BE2C (cell line): ENCODE measurements at regions not wholly inside any gene's neighbourhood (a gene's known extent, or its start where the extent isn't known, plus 50 kb on each side); places are given as distances from the start of the nearest gene placed in this dataset.
"Not testable (repeated sequence)": the region's sequence is repeated elsewhere in the genome, so short reads cannot be mapped to it uniquely, and the experiment has no call there.

Experiments used
- DNase-seq: peaks from one replicate; pipeline ENCODE4 v3.0.0-alpha.2; 2020
- H3K27me3 ChIP-seq: fragments of 250-450 bp; sonication (Bioruptor Pico); 2 replicates; pipeline ENCODE4 v1.5.1; 2020; ENCODE audit warnings: mild to moderate bottlenecking
- H3K36me3 ChIP-seq: fragments of 250-450 bp; sonication (Bioruptor Pico); 2 replicates; pipeline ENCODE4 v1.5.1; 2020; ENCODE audit warnings: mild to moderate bottlenecking
- H3K4me1 ChIP-seq: fragments of 250-450 bp; sonication (Bioruptor Pico); 2 replicates; pipeline ENCODE4 v1.5.1; 2020
- H3K4me3 ChIP-seq: 2 replicates; pipeline ENCODE4 v1.5.1; 2011; ENCODE audit warnings: low read depth, low read length
- H3K9me3 ChIP-seq: fragments of 250-450 bp; sonication (Bioruptor Pico); 2 replicates; pipeline ENCODE4 v1.5.1; 2020
- CTCF ChIP-seq: IDR thresholded peaks from 2 replicates; pipeline ENCODE4 v1.5.1; 2012; ENCODE audit warnings: mild to moderate bottlenecking, low read depth, low read length

- Histone ChIP-seq H3K4me3 (no peak overlapping the region), H3K4me1 (no peaks in the 10 kb centered on the region), H3K36me3 (no peaks in the 10 kb centered on the region), H3K27me3 (no peaks in the 10 kb centered on the region), H3K9me3 (no peaks in the 10 kb centered on the region)
- TF ChIP-seq CTCF: no peak
- DNase-seq: no peak
These were observed 324.7 kb downstream of the FAM170A start for GRCh38 chr5:119954106-119954505.

- no peak for DNase-seq
- H3K36me3 ChIP-seq: no peaks in the 10 kb centered on the region
- H3K9me3 ChIP-seq: no peaks in the 10 kb centered on the region; the same call in 1 of the 2 replicates
- no peak for TF ChIP-seq CTCF
- no peak overlapping the region for H3K4me3 ChIP-seq
- H3K27me3 ChIP-seq: no peaks in the 10 kb centered on the region
- no peaks in the 10 kb centered on the region for H3K4me1 ChIP-seq
These were observed 332.6 kb downstream of the FAM170A start for GRCh38 chr5:119961993-119962392.

- no peaks in the 10 kb centered on the region for H3K27me3 ChIP-seq
- H3K36me3 ChIP-seq: no peaks in the 10 kb centered on the region
- H3K9me3 ChIP-seq: no peaks in the 10 kb centered on the region; the same call in 1 of the 2 replicates
- DNase-seq: no peak
- TF ChIP-seq CTCF: no peak
- H3K4me3 ChIP-seq: no peak overlapping the region
- H3K4me1 ChIP-seq: no peaks in the 10 kb centered on the region
These were observed 336.7 kb downstream of the FAM170A start for GRCh38 chr5:119966028-119966427.

GRCh38 chr5:119968690-119969089, 339.3 kb downstream of the FAM170A start:
- DNase-seq: no peak
- Histone ChIP-seq H3K27me3 (no peaks in the 10 kb centered on the region), H3K36me3 (no peaks in the 10 kb centered on the region), H3K4me3 (no peak overlapping the region), H3K4me1 (no peaks in the 10 kb centered on the region), H3K9me3 (no peaks in the 10 kb centered on the region)
- no peak for TF ChIP-seq CTCF

- H3K36me3 ChIP-seq, H3K4me3 ChIP-seq: not testable (repeated sequence)
These were observed 357.7 kb downstream of the FAM170A start for GRCh38 chr5:119987077-119987476.

GRCh38 chr5:119991625-119992024, 362.3 kb downstream of the FAM170A start:
- no peak for TF ChIP-seq CTCF
- H3K27me3 ChIP-seq: no peaks in the 10 kb centered on the region
- no peaks in the 10 kb centered on the region for H3K4me1 ChIP-seq
- no peaks in the 10 kb centered on the region for H3K9me3 ChIP-seq
- DNase-seq: no peak
- no peak overlapping the region for H3K4me3 ChIP-seq
- no peaks in the 10 kb centered on the region for H3K36me3 ChIP-seq

More at GRCh38 chr5:119987077-119987476, 357.7 kb downstream of the FAM170A start:
- DNase-seq: peak; percentile 38
- not testable (repeated sequence) for H3K4me1 ChIP-seq, H3K9me3 ChIP-seq, H3K27me3 ChIP-seq

GRCh38 chr5:119996128-119996527, 366.8 kb downstream of the FAM170A start:
- no peaks in the 10 kb centered on the region for H3K4me1 ChIP-seq
- TF ChIP-seq CTCF: no peak
- no peaks in the 10 kb centered on the region for H3K9me3 ChIP-seq
- no peaks in the 10 kb centered on the region for H3K27me3 ChIP-seq
- H3K4me3 ChIP-seq: no peak overlapping the region
- DNase-seq: no peak
- H3K36me3 ChIP-seq: no peaks in the 10 kb centered on the region
